Hepatocyte (in vitro differentiated cells): ENCODE measurements at regions not wholly inside any gene's neighbourhood (a gene's known extent, or its start where the extent isn't known, plus 50 kb on each side); places are given as distances from the start of the nearest gene placed in this dataset.

Experiments used
- DNase-seq: peaks from one replicate; pipeline ENCODE4 v3.0.0-alpha.2; 2016; ENCODE audit warnings: low spot score
- H2AFZ ChIP-seq: fragments of 200-600 bp; sonication (generic); 2 replicates; pipeline ENCODE4 v1.6.0; 2016; ENCODE audit warnings: antibody characterized with exemption, mild to moderate bottlenecking
- H3K27ac ChIP-seq: fragments of 200-600 bp; sonication (generic); 2 replicates; pipeline ENCODE4 v1.5.1; 2016; ENCODE audit warnings: mild to moderate bottlenecking
- H3K27me3 ChIP-seq: fragments of 200-600 bp; sonication (generic); 2 replicates; pipeline ENCODE4 v1.6.1; 2016
- H3K36me3 ChIP-seq: fragments of 200-600 bp; sonication (generic); replicated peaks from 2 replicates; pipeline ENCODE4 v1.5.1; 2016; ENCODE audit warnings: low read depth; ENCODE audit not compliant: insufficient read depth
- H3K4me1 ChIP-seq: fragments of 200-600 bp; sonication (generic); 2 replicates; pipeline ENCODE4 v1.5.1; 2016; ENCODE audit warnings: mild to moderate bottlenecking, moderate library complexity; ENCODE audit not compliant: insufficient read depth
- H3K4me2 ChIP-seq: fragments of 200-600 bp; sonication (generic); 2 replicates; pipeline ENCODE4 v1.6.0; 2016
- H3K4me3 ChIP-seq: fragments of 200-600 bp; sonication (generic); 2 replicates; pipeline ENCODE4 v1.5.1; 2016; ENCODE audit warnings: mild to moderate bottlenecking
- H3K79me2 ChIP-seq: fragments of 200-600 bp; sonication (generic); 2 replicates; pipeline ENCODE4 v1.6.0; 2017; ENCODE audit warnings: mild to moderate bottlenecking
- H3K9me2 ChIP-seq: fragments of 200-600 bp; sonication (generic); replicated peaks from 2 replicates; pipeline ENCODE4 v1.6.0; 2017; ENCODE audit warnings: mild to moderate bottlenecking; ENCODE audit not compliant: insufficient read depth
- H3K9me3 ChIP-seq: fragments of 200-600 bp; sonication (generic); 2 replicates; pipeline ENCODE4 v1.5.1; 2016; ENCODE audit warnings: low read depth, mild to moderate bottlenecking
- H4K20me1 ChIP-seq: fragments of 200-600 bp; sonication (generic); 2 replicates; pipeline ENCODE4 v1.6.0; 2016; ENCODE audit warnings: mild to moderate bottlenecking; ENCODE audit not compliant: insufficient read depth, poor library complexity, severe bottlenecking
- CTCF ChIP-seq: fragments of 200-600 bp; sonication (generic); IDR thresholded peaks from 2 replicates; pipeline ENCODE4 v1.5.1; 2016; ENCODE audit warnings: antibody characterized with exemption, mild to moderate bottlenecking; ENCODE audit not compliant: poor library complexity
- EZH2 ChIP-seq: fragments of 200-600 bp; sonication (generic); IDR thresholded peaks from 2 replicates; pipeline ENCODE4 v1.6.1; 2016; ENCODE audit warnings: antibody characterized with exemption, mild to moderate bottlenecking, borderline replicate concordance
- EZH2phosphoT487 ChIP-seq: fragments of 200-600 bp; sonication (generic); IDR thresholded peaks from one replicate; pipeline ENCODE4 v1.6.1; 2018; ENCODE audit warnings: antibody characterized with exemption, mild to moderate bottlenecking, low read depth, moderate library complexity; ENCODE audit not compliant: unreplicated experiment, severe bottlenecking
- WGBS: methylation state at CpG from one replicate; pipeline ENCODE4 v1.1.6; 2016; ENCODE audit warnings: low lambda C conversion rate; ENCODE audit errors: missing lambda C conversion rate; 5-methylcytosine and 5-hydroxymethylcytosine counted together

- Histone ChIP-seq H3K9me2 (no peaks in the 10 kb centered on the region), H2AFZ (no peak overlapping the region), H3K79me2 (no peaks in the 10 kb centered on the region), H3K27me3 (no peaks in the 10 kb centered on the region), H3K4me1 (no peaks in the 10 kb centered on the region), H3K9me3 (no peaks in the 10 kb centered on the region), H3K36me3 (no peaks in the 10 kb centered on the region), H4K20me1 (no peaks in the 10 kb centered on the region), H3K4me3 (no peak overlapping the region), H3K4me2 (no peak overlapping the region), H3K27ac (no peak overlapping the region)
- TF ChIP-seq EZH2 (no peak), EZH2phosphoT487 (no peak), CTCF (no peak)
- no peak for DNase-seq
- 75% methylated on average over 3 of the region's 3 CpGs for WGBS
These were observed 213.8 kb downstream of the IBTK start for GRCh38 chr6:82033631-82034211.

GRCh38 chr6:82032444-82032843 is 215.1 kb downstream of the IBTK start:
- Histone ChIP-seq H3K4me1 (no peaks in the 10 kb centered on the region), H3K27ac (no peak overlapping the region), H3K27me3 (no peaks in the 10 kb centered on the region), H3K36me3 (no peaks in the 10 kb centered on the region), H3K4me3 (no peak overlapping the region), H4K20me1 (no peaks in the 10 kb centered on the region), H3K79me2 (no peaks in the 10 kb centered on the region), H2AFZ (no peak overlapping the region), H3K4me2 (no peak overlapping the region), H3K9me3 (no peaks in the 10 kb centered on the region), H3K9me2 (no peaks in the 10 kb centered on the region)
- DNase-seq: no peak
- TF ChIP-seq EZH2phosphoT487 (no peak), CTCF (no peak), EZH2 (no peak)

GRCh38 chr6:82030761-82031503 is 216.6 kb downstream of the IBTK start:
- H3K27me3 ChIP-seq: no peaks in the 10 kb centered on the region
- H3K36me3 ChIP-seq: no peaks in the 10 kb centered on the region
- H3K9me3 ChIP-seq: no peaks in the 10 kb centered on the region
- H3K4me1 ChIP-seq: no peaks in the 10 kb centered on the region
- DNase-seq: no peak
- H3K9me2 ChIP-seq: no peaks in the 10 kb centered on the region
- WGBS: 68% methylated on average over 2 of the region's 2 CpGs
- H4K20me1 ChIP-seq: no peaks in the 10 kb centered on the region
- H3K79me2 ChIP-seq: no peaks in the 10 kb centered on the region
- H3K4me2 ChIP-seq: no peak overlapping the region
- H2AFZ ChIP-seq: no peak overlapping the region
- TF ChIP-seq CTCF (no peak), EZH2phosphoT487 (no peak), EZH2 (no peak)
- no peak overlapping the region for H3K4me3 ChIP-seq
- no peak overlapping the region for H3K27ac ChIP-seq
